Muscle of back (tissue), 3 donors: ENCODE measurements at regions not wholly inside any gene's neighbourhood (a gene's known extent, or its start where the extent isn't known, plus 50 kb on each side); places are given as distances from the start of the nearest gene placed in this dataset.
"Not testable (repeated sequence)": the region's sequence is repeated elsewhere in the genome, so short reads cannot be mapped to it uniquely, and the experiment has no call there.

ENCODE experiments used
- DNase-seq, 3 donors: peaks; one replicate each; pipeline versions ENCODE4 v3.0.0 to v3.0.0-alpha.2; 2013

GRCh38 chr1:159641221-159641620 is 53.6 kb downstream of the APCS start:
- DNase-seq: no peak

- DNase-seq: peak in 1 of 3 donors; percentile 5
Observed at GRCh38 chr1:159646687-159647086, 59.1 kb downstream of the APCS start.

GRCh38 chr1:159647616-159648015 is 60.0 kb downstream of the APCS start:
- DNase-seq: no peak

- DNase-seq: no peak
Observed at GRCh38 chr1:159652506-159652905, 61.9 kb downstream of the CRP start.

- DNase-seq: peak in 2 of 3 donors; percentile 5 to 28
Observed at GRCh38 chr1:159653201-159653600, 61.2 kb downstream of the CRP start.

GRCh38 chr1:159657477-159657876 is 56.9 kb downstream of the CRP start:
- DNase-seq: not testable (repeated sequence)
